Mesenchymal stem cell (in vitro differentiated cells and primary cell): ENCODE measurements at regions not wholly inside any gene's neighbourhood (a gene's known extent, or its start where the extent isn't known, plus 50 kb on each side); places are given as distances from the start of the nearest gene placed in this dataset.

ENCODE experiments used
- DNase-seq: peaks from one replicate; pipeline ENCODE4 v3.0.0-alpha.2; 2013
- H2AFZ ChIP-seq: one replicate; pipeline ENCODE4 v1.6.1; 2013; ENCODE audit warnings: low read depth, mild to moderate bottlenecking, control low read depth, inconsistent platforms, low read length, moderate library complexity
- H2AK5ac ChIP-seq: 2 replicates; pipeline ENCODE4 v1.6.1; 2013; ENCODE audit warnings: low read length, moderate library complexity, mild to moderate bottlenecking, inconsistent platforms; ENCODE audit not compliant: severe bottlenecking
- H2BK120ac ChIP-seq: one replicate; pipeline ENCODE4 v1.6.1; 2013; ENCODE audit warnings: low read depth, mild to moderate bottlenecking, inconsistent platforms, low read length, moderate library complexity
- H2BK12ac ChIP-seq, 2 experiments: one replicate each; pipeline ENCODE4 v1.6.1; 2013; ENCODE audit warnings: inconsistent platforms in 2 of 2, low read length in 2 of 2, mild to moderate bottlenecking in 2 of 2, moderate library complexity in 2 of 2, control low read depth in 1 of 2
- H2BK15ac ChIP-seq: one replicate; pipeline ENCODE4 v1.6.1; 2013; ENCODE audit warnings: mild to moderate bottlenecking, low read depth, inconsistent platforms; ENCODE audit not compliant: poor library complexity, severe bottlenecking
- H2BK5ac ChIP-seq: 2 replicates; pipeline ENCODE4 v1.6.1; 2013; ENCODE audit warnings: low read depth, mild to moderate bottlenecking, low read length, control low read depth, inconsistent platforms; ENCODE audit not compliant: poor library complexity, severe bottlenecking
- H3K14ac ChIP-seq, 2 experiments: one replicate each; pipeline ENCODE4 v1.6.1; 2013; ENCODE audit warnings: inconsistent platforms in 2 of 2, low read length in 2 of 2, control low read depth in 1 of 2, mild to moderate bottlenecking in 1 of 2, moderate library complexity in 1 of 2
- H3K18ac ChIP-seq, 2 experiments: one replicate each; pipeline ENCODE4 v1.6.1; 2013; ENCODE audit warnings: inconsistent platforms in 2 of 2, low read length in 2 of 2, control low read depth in 1 of 2, low read depth in 1 of 2, mild to moderate bottlenecking in 1 of 2
- H3K23ac ChIP-seq, 2 experiments: one replicate each; pipeline ENCODE4 v1.6.1; 2013; ENCODE audit warnings: inconsistent platforms in 2 of 2, low read length in 2 of 2, mild to moderate bottlenecking in 2 of 2, moderate library complexity in 2 of 2, control low read depth in 1 of 2
- H3K27ac ChIP-seq: 2 replicates; pipeline ENCODE4 v1.5.1; 2013; ENCODE audit warnings: mild to moderate bottlenecking, moderate library complexity, low read length, control low read depth, inconsistent platforms; ENCODE audit not compliant: poor library complexity, severe bottlenecking
- H3K27me3 ChIP-seq, 2 experiments: 2 replicates each; pipeline versions ENCODE4 v1.6.1 to v1.7.0; 2013; ENCODE audit warnings: low read length in 2 of 2, mild to moderate bottlenecking in 2 of 2, moderate library complexity in 2 of 2, control low read depth in 1 of 2, inconsistent platforms in 1 of 2; ENCODE audit not compliant: control insufficient read depth in 1 of 2, insufficient read depth in 1 of 2
- H3K36me3 ChIP-seq, 2 experiments: 2 replicates each; pipeline versions ENCODE4 v1.6.1 to v1.7.0; 2013; ENCODE audit warnings: low read length in 2 of 2, control low read depth in 1 of 2, inconsistent platforms in 1 of 2, low read depth in 1 of 2, mild to moderate bottlenecking in 1 of 2; ENCODE audit not compliant: insufficient read depth in 2 of 2, control insufficient read depth in 1 of 2
- H3K4ac ChIP-seq, 2 experiments: one replicate each; pipeline ENCODE4 v1.6.1; 2013; ENCODE audit warnings: inconsistent platforms in 2 of 2, low read length in 2 of 2, mild to moderate bottlenecking in 2 of 2, moderate library complexity in 2 of 2, control low read depth in 1 of 2, low read depth in 1 of 2
- H3K4me1 ChIP-seq: 2 replicates; pipeline ENCODE4 v1.6.1; 2013; ENCODE audit warnings: low read depth, low read length, control low read depth; ENCODE audit not compliant: control insufficient read depth, insufficient read depth
- H3K4me2 ChIP-seq: 2 replicates; pipeline ENCODE4 v1.6.1; 2013; ENCODE audit warnings: low read length, mild to moderate bottlenecking, inconsistent platforms; ENCODE audit not compliant: poor library complexity, severe bottlenecking
- H3K4me3 ChIP-seq, 2 experiments: 2 replicates each; pipeline versions ENCODE4 v1.5.1 to v1.7.0; 2013; ENCODE audit warnings: low read length in 2 of 2, mild to moderate bottlenecking in 2 of 2, control low read depth in 1 of 2, low read depth in 1 of 2; ENCODE audit not compliant: insufficient read depth in 1 of 2
- H3K79me1 ChIP-seq: replicated peaks from 2 replicates; pipeline ENCODE4 v1.6.1; 2013; ENCODE audit warnings: mild to moderate bottlenecking, control low read depth, low read length, inconsistent platforms; ENCODE audit not compliant: poor library complexity, severe bottlenecking
- H3K9ac ChIP-seq: 2 replicates; pipeline ENCODE4 v1.7.0; 2013; ENCODE audit warnings: mild to moderate bottlenecking, low read length, moderate library complexity
- H3K9me3 ChIP-seq: 2 replicates; pipeline ENCODE4 v1.7.0; 2013; ENCODE audit warnings: mild to moderate bottlenecking, low read length; ENCODE audit not compliant: control insufficient read depth
- H4K8ac ChIP-seq: one replicate; pipeline ENCODE4 v1.6.1; 2013; ENCODE audit warnings: inconsistent platforms, mild to moderate bottlenecking, low read length, moderate library complexity
- H4K91ac ChIP-seq: one replicate; pipeline ENCODE4 v1.6.1; 2013; ENCODE audit warnings: mild to moderate bottlenecking, low read length, inconsistent platforms
- WGBS: methylation state at CpG from one replicate; pipeline ENCODE4 v1.1.7; 2013; ENCODE audit warnings: mixed read lengths; 5-methylcytosine and 5-hydroxymethylcytosine counted together

- H3K14ac ChIP-seq: no peak overlapping the region
- H2BK15ac ChIP-seq: no peak overlapping the region
- no peaks in the 10 kb centered on the region for H3K4me1 ChIP-seq
- no peak for DNase-seq
- H3K27me3 ChIP-seq: no peaks in the 10 kb centered on the region
- H2AK5ac ChIP-seq: no peak overlapping the region
- no peaks in the 10 kb centered on the region for H3K36me3 ChIP-seq
- no peaks in the 10 kb centered on the region for H3K9me3 ChIP-seq
- H3K4me2 ChIP-seq: no peak overlapping the region
- H3K79me1 ChIP-seq: no peaks in the 10 kb centered on the region
- no peak overlapping the region for H2BK120ac ChIP-seq
- WGBS: 87% methylated on average over 4 of the region's 4 CpGs
- no peak overlapping the region for H3K4me3 ChIP-seq
- H2AFZ ChIP-seq: no peak overlapping the region
- H2BK12ac ChIP-seq: no peak overlapping the region
- no peak overlapping the region for H3K27ac ChIP-seq
- no peak overlapping the region for H2BK5ac ChIP-seq
- H4K91ac ChIP-seq: no peak overlapping the region
- no peak overlapping the region for H3K4ac ChIP-seq
- no peak overlapping the region for H4K8ac ChIP-seq
- H3K9ac ChIP-seq: no peak overlapping the region
- no peak overlapping the region for H3K23ac ChIP-seq
- H3K18ac ChIP-seq: no peak overlapping the region
Measured at GRCh38 chr1:168979276-168979675, 127.2 kb upstream of the ATP1B1 start.

- no peak overlapping the region for H2BK5ac ChIP-seq
- no peak overlapping the region for H2BK12ac ChIP-seq
- H3K79me1 ChIP-seq: no peaks in the 10 kb centered on the region
- no peak overlapping the region for H3K4ac ChIP-seq
- no peak for DNase-seq
- H2BK120ac ChIP-seq: no peak overlapping the region
- no peak overlapping the region for H2BK15ac ChIP-seq
- no peak overlapping the region for H4K91ac ChIP-seq
- H3K18ac ChIP-seq: no peak overlapping the region
- no peaks in the 10 kb centered on the region for H3K36me3 ChIP-seq
- no peak overlapping the region for H3K4me3 ChIP-seq
- no peak overlapping the region for H3K14ac ChIP-seq
- H3K9me3 ChIP-seq: no peaks in the 10 kb centered on the region
- no peaks in the 10 kb centered on the region for H3K27me3 ChIP-seq
- no peak overlapping the region for H2AFZ ChIP-seq
- no peak overlapping the region for H3K23ac ChIP-seq
- H3K4me1 ChIP-seq: no peaks in the 10 kb centered on the region
- H3K27ac ChIP-seq: no peak overlapping the region
- H3K4me2 ChIP-seq: no peak overlapping the region
- no peak overlapping the region for H3K9ac ChIP-seq
- H2AK5ac ChIP-seq: no peak overlapping the region
- H4K8ac ChIP-seq: no peak overlapping the region
Measured at GRCh38 chr1:168980180-168980579, 126.3 kb upstream of the ATP1B1 start.

- no peak overlapping the region for H2BK5ac ChIP-seq
- H2BK120ac ChIP-seq: no peak overlapping the region
- no peaks in the 10 kb centered on the region for H3K4me1 ChIP-seq
- no peak for DNase-seq
- H3K18ac ChIP-seq: no peak overlapping the region
- H3K27ac ChIP-seq: no peak overlapping the region
- no peak overlapping the region for H2AK5ac ChIP-seq
- no peak overlapping the region for H3K4me3 ChIP-seq
- no peak overlapping the region for H3K4ac ChIP-seq
- H3K79me1 ChIP-seq: no peaks in the 10 kb centered on the region
- H3K9ac ChIP-seq: no peak overlapping the region
- H2BK12ac ChIP-seq: no peak overlapping the region
- no peaks in the 10 kb centered on the region for H3K9me3 ChIP-seq
- H2BK15ac ChIP-seq: no peak overlapping the region
- H3K36me3 ChIP-seq: no peaks in the 10 kb centered on the region
- no peak overlapping the region for H3K14ac ChIP-seq
- no peak overlapping the region for H4K8ac ChIP-seq
- no peak overlapping the region for H4K91ac ChIP-seq
- H3K27me3 ChIP-seq: no peaks in the 10 kb centered on the region
- H2AFZ ChIP-seq: no peak overlapping the region
- no peak overlapping the region for H3K4me2 ChIP-seq
- no peak overlapping the region for H3K23ac ChIP-seq
Measured at GRCh38 chr1:168980656-168981055, 125.8 kb upstream of the ATP1B1 start.

GRCh38 chr1:168982778-168983177 lies 123.7 kb upstream of the ATP1B1 start:
- Histone ChIP-seq H3K27me3 (no peaks in the 10 kb centered on the region), H3K23ac (no peak overlapping the region), H3K4me2 (no peak overlapping the region), H3K4me1 (no peaks in the 10 kb centered on the region), H4K8ac (no peak overlapping the region), H3K9ac (no peak overlapping the region), H3K14ac (no peak overlapping the region), H4K91ac (no peak overlapping the region), H2AK5ac (no peak overlapping the region), H2BK5ac (no peak overlapping the region), H3K4me3 (no peak overlapping the region), H2BK12ac (no peak overlapping the region), H3K18ac (no peak overlapping the region), H2AFZ (no peak overlapping the region), H3K27ac (no peak overlapping the region), H3K4ac (no peak overlapping the region), H2BK15ac (no peak overlapping the region), H3K9me3 (no peaks in the 10 kb centered on the region), H3K36me3 (no peaks in the 10 kb centered on the region), H2BK120ac (no peak overlapping the region), H3K79me1 (no peaks in the 10 kb centered on the region)
- WGBS: 91% methylated on average over 4 of the region's 4 CpGs
- DNase-seq: no peak
